HL-60 (cell line): ENCODE measurements at regions not wholly inside any gene's neighbourhood (a gene's known extent, or its start where the extent isn't known, plus 50 kb on each side); places are given as distances from the start of the nearest gene placed in this dataset.

ENCODE experiments used
- DNase-seq, 2 experiments: peaks; one replicate each; pipeline ENCODE4 v3.0.0-alpha.2; 2010 to 2020; ENCODE audit warnings: low read depth in 1 of 2, low spot score in 1 of 2
- H3K27ac ChIP-seq: fragments of 250-450 bp; sonication (Bioruptor Pico); replicated peaks from 2 replicates; pipeline ENCODE4 v1.5.1; 2020; ENCODE audit warnings: mild to moderate bottlenecking, moderate library complexity
- H3K27me3 ChIP-seq: fragments of 250-450 bp; sonication (Bioruptor Pico); 2 replicates; pipeline ENCODE4 v1.5.1; 2021; ENCODE audit warnings: mild to moderate bottlenecking, moderate library complexity; ENCODE audit not compliant: insufficient read depth, poor library complexity, severe bottlenecking
- H3K4me3 ChIP-seq: replicated peaks from 2 replicates; pipeline ENCODE4 v1.5.1; 2011; ENCODE audit warnings: mild to moderate bottlenecking, control low read depth, low read length; ENCODE audit not compliant: insufficient read depth
- CTCF ChIP-seq: IDR thresholded peaks from one replicate; pipeline ENCODE4 v1.5.1; 2011; ENCODE audit warnings: low read length, control low read depth, inconsistent platforms; ENCODE audit not compliant: insufficient read depth
- GABPA ChIP-seq: IDR thresholded peaks from 2 replicates; pipeline ENCODE4 v1.6.1; 2012; ENCODE audit warnings: low read depth
- POLR2AphosphoS5 ChIP-seq: IDR thresholded peaks from 2 replicates; pipeline ENCODE4 v1.6.1; 2012; ENCODE audit warnings: low read depth
- SPI1 ChIP-seq: IDR thresholded peaks from 2 replicates; pipeline ENCODE4 v1.6.1; 2012; ENCODE audit warnings: low read depth, mild to moderate bottlenecking, borderline replicate concordance
- TF ChIP-seq, protein P1 (sequence below): IDR thresholded peaks from 2 replicates; pipeline ENCODE4 v1.6.1; 2012; ENCODE audit warnings: low read depth; ENCODE audit not compliant: insufficient replicate concordance

DNA sequence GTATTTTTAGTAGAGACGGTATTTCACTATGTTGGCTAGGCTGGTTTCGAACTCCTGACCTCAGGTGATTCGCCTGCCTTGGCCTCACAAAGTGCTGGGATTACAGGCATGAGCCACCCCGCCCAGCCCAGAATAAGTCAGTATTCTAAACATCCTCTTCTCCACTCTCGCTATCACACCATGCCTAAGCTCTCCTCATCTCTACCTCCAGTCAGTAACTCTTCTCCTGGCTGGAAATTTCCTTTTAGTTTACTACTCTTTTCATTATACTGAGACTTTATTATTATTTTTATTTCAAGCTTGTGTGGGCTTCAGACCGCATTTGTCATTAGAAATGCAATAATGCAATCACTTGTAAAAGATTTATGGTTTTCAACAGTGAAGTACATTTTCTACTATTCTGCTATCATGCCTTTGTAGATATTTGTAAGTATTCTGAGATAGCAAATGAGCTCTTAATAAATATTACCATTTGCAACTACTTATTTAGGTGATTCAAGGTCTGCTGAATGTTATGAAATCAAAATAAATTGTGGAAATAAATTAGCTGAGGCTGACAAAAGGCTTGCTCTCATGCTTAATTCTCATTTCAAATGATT is 617.3 kb upstream of the GOT2 start:
- no peak overlapping the region for H3K4me3 ChIP-seq
- DNase-seq = no peak
- H3K27ac ChIP-seq = no peak overlapping the region
- no peaks in the 10 kb centered on the region for H3K27me3 ChIP-seq
- TF ChIP-seq CTCF (no peak), GABPA (no peak), POLR2AphosphoS5 (no peak), SPI1 (no peak)
- TF ChIP-seq, protein P1, sequence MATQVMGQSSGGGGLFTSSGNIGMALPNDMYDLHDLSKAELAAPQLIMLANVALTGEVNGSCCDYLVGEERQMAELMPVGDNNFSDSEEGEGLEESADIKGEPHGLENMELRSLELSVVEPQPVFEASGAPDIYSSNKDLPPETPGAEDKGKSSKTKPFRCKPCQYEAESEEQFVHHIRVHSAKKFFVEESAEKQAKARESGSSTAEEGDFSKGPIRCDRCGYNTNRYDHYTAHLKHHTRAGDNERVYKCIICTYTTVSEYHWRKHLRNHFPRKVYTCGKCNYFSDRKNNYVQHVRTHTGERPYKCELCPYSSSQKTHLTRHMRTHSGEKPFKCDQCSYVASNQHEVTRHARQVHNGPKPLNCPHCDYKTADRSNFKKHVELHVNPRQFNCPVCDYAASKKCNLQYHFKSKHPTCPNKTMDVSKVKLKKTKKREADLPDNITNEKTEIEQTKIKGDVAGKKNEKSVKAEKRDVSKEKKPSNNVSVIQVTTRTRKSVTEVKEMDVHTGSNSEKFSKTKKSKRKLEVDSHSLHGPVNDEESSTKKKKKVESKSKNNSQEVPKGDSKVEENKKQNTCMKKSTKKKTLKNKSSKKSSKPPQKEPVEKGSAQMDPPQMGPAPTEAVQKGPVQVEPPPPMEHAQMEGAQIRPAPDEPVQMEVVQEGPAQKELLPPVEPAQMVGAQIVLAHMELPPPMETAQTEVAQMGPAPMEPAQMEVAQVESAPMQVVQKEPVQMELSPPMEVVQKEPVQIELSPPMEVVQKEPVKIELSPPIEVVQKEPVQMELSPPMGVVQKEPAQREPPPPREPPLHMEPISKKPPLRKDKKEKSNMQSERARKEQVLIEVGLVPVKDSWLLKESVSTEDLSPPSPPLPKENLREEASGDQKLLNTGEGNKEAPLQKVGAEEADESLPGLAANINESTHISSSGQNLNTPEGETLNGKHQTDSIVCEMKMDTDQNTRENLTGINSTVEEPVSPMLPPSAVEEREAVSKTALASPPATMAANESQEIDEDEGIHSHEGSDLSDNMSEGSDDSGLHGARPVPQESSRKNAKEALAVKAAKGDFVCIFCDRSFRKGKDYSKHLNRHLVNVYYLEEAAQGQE = no peak

DNA sequence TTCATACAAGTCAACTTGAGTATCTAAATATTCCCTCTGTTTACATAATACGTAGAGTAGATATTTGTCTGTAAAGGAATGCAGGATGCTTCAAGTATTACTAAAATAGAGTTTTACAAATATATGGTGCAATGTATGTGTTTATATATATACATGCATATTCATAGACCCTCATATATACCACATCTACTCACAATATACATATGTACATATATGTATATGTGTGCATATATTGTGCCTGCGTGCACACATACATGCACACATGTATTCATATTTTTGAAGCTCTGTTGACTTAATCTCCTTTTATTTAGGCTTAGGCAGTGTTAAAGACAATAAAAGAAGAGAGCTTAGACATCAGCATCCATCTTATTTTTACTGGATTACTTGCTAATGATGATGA is 616.6 kb upstream of the GOT2 start:
- DNase-seq = no peak
- TF ChIP-seq GABPA (no peak), CTCF (no peak), POLR2AphosphoS5 (no peak), SPI1 (no peak)
- TF ChIP-seq, protein P1 = no peak

DNA sequence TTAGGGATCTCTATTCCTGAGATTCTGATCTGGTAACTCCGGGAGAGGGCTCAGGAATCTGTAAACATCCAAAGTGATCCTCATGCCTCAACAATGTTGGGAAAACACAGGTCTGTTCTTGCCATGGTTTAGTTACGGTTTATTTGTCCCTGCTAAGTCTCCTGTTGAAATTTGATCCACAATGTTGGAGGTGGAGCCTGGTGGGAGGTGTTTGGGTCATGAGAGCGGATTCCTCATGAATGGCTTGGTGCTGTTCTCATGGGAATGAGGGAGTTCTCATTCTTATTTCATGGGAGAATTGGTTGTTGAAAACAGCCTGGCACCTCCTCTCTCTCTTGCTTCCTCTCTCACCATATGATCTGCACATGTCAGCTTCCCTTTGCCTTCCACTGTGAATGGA is 608.6 kb upstream of the GOT2 start:
- TF ChIP-seq CTCF (no peak), GABPA (no peak), POLR2AphosphoS5 (no peak)
- DNase-seq = no peak
- no peaks in the 10 kb centered on the region for H3K27me3 ChIP-seq
- no peak overlapping the region for H3K4me3 ChIP-seq
- H3K27ac ChIP-seq = no peak overlapping the region

More for the DNA sequence above, 616.6 kb upstream of the GOT2 start:
- Histone ChIP-seq H3K27ac (no peak overlapping the region), H3K4me3 (no peak overlapping the region), H3K27me3 (no peaks in the 10 kb centered on the region)

DNA sequence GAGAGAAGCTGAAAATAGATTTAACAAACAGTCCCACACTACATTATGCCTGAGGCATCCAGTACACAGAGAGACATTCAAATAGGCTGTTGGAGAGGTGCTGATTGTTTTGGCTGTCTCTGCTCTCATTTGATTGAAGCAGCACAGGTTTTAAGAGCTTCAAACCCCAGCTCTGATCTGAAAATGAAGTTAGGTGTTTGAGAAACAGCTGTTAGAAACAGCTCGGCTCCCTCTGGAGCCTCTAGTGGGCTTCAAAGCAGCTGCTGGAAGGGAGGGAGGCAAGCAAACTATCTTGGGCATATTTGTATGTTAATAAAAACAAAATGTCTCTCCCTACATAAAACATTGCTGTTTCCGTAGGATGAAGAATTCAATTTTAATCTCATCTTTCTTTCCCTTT is 607.3 kb upstream of the GOT2 start:
- TF ChIP-seq, protein P1 = no peak
- TF ChIP-seq SPI1 (no peak), CTCF (no peak), POLR2AphosphoS5 (no peak), GABPA (no peak)
- Histone ChIP-seq H3K4me3 (no peak overlapping the region), H3K27me3 (peaks cover 2% of the 10 kb centered on the region), H3K27ac (no peak overlapping the region)
- DNase-seq = no peak
